ENCODE measurements at regions not wholly inside any gene's neighbourhood (a gene's known extent, or its start where the extent isn't known, plus 50 kb on each side); places are given as distances from the start of the nearest gene placed in this dataset.

DNA sequence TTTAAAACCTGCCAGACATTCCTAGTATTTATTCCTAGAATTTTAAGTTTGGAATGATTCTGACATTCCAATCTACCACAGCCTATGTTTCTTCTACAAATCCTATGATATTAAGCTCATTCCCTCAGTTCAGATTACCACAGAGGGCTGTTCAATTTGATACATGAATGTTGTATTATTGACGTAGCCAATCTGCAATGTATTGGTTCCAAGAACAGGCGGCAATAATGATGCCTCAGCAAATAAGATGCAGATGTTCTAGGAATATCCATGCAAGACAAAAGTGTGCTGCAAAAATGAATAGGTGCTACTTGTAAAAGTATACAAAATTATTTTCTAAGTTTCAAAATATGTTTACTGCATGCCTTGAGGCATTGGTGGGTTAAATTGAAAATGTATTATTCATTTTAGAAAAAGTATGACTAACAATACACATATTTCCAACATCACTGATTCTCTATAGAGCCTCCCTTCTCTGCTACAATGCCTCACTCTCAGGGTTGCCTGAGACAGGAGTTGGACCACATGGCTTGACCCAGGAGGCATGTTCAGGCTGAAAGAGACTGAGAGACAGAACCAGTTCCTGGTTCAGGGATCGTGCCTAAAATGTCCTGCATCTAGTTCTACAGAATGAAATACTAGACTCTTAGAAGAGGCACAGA lies 94.1 kb upstream of the CREB5 start:
- TF ChIP-seq EZH2phosphoT487 (IDR thresholded peaks at IDR 0.05; ENCODE audit: borderline replicate concordance, low read depth, low read length), result no peak
- TF ChIP-seq, protein P1, sequence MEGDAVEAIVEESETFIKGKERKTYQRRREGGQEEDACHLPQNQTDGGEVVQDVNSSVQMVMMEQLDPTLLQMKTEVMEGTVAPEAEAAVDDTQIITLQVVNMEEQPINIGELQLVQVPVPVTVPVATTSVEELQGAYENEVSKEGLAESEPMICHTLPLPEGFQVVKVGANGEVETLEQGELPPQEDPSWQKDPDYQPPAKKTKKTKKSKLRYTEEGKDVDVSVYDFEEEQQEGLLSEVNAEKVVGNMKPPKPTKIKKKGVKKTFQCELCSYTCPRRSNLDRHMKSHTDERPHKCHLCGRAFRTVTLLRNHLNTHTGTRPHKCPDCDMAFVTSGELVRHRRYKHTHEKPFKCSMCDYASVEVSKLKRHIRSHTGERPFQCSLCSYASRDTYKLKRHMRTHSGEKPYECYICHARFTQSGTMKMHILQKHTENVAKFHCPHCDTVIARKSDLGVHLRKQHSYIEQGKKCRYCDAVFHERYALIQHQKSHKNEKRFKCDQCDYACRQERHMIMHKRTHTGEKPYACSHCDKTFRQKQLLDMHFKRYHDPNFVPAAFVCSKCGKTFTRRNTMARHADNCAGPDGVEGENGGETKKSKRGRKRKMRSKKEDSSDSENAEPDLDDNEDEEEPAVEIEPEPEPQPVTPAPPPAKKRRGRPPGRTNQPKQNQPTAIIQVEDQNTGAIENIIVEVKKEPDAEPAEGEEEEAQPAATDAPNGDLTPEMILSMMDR (conservative IDR thresholded peaks at IDR 0.05; ENCODE audit: low read length), result no peak

Measured in OCI-LY7 (cell line).